HepG2 (cell line): ENCODE measurements at regions not wholly inside any gene's neighbourhood (a gene's known extent, or its start where the extent isn't known, plus 50 kb on each side); places are given as distances from the start of the nearest gene placed in this dataset.

Experiments used
- ATAC-seq: fragments of 200-7000 bp; cut with Tn5 transposase; 3 replicates; pipeline ENCODE4 v1.9.1; 2020; ENCODE audit warnings: mild to moderate bottlenecking, moderate library complexity
- BruUV-seq: library from RNA; stranded (reverse); fragments of 400-500 nt; replicated peaks from 2 replicates; lab custom pipeline; 2021; lab: Mats Ljungman, UMichigan
- CTCF ChIA-PET: fragments of 300-600 bp; formaldehyde crosslinking; extraction: SDS; loops from one replicate; lab custom pipeline; 2021; ENCODE audit warnings: low total read pairs, inconsistent platforms, low intra/inter-chr PET ratio; lab: Yijun Ruan, JAX
- POLR2A ChIA-PET: fragments of 350-600 bp; sonication (Branson Sonifier 250); formaldehyde crosslinking; loops from one replicate; lab custom pipeline; 2020; ENCODE audit warnings: antibody characterized with exemption, inconsistent platforms; lab: Yijun Ruan, JAX
- DNase-seq: peaks from one replicate; pipeline ENCODE4 v3.0.0-alpha.2; 2015; ENCODE audit warnings: low spot score
- FAIRE-seq: peaks from 3 replicates; lab custom pipeline; 2011; peaks lifted over from hg19 to GRCh38; lab: Jason Lieb, UNC
- H2AFZ ChIP-seq: one replicate; pipeline ENCODE4 v1.6.1; 2011; ENCODE audit warnings: low read length, inconsistent platforms
- H3K27ac ChIP-seq: fragments of 300-600 bp; 3 replicates; pipeline ENCODE4 v1.8.0; 2011; ENCODE audit warnings: mixed run types, mild to moderate bottlenecking, mixed read lengths, low read length, inconsistent platforms; ENCODE audit not compliant: insufficient read depth; ENCODE audit errors: extremely low read length
- H3K27me3 ChIP-seq, 2 experiments: fragments of 200-600 bp in 1 of 2; 2 replicates in 1 of 2; 3 replicates in 1 of 2; pipeline versions ENCODE4 v1.6.0 to v1.8.0; 2011; ENCODE audit warnings: low read length in 2 of 2, mild to moderate bottlenecking in 2 of 2, moderate library complexity in 2 of 2, inconsistent platforms in 1 of 2; ENCODE audit not compliant: insufficient read depth in 2 of 2, control insufficient read depth in 1 of 2
- H3K36me3 ChIP-seq, 2 experiments: fragments of 200-600 bp in 1 of 2; replicated peaks in 1 of 2; 2 replicates in 1 of 2; 3 replicates in 1 of 2; pipeline versions ENCODE4 v1.5.1 to v1.8.0; 2011; ENCODE audit warnings: low read length in 2 of 2, inconsistent platforms in 1 of 2; ENCODE audit not compliant: insufficient read depth in 2 of 2, control insufficient read depth in 1 of 2
- H3K4me1 ChIP-seq: 2 replicates; pipeline ENCODE4 v1.5.1; 2012; ENCODE audit warnings: low read length, inconsistent platforms; ENCODE audit not compliant: insufficient read depth
- H3K4me2 ChIP-seq: 2 replicates; pipeline ENCODE4 v1.6.0; 2011; ENCODE audit warnings: low read depth, low read length, inconsistent platforms
- H3K4me3 ChIP-seq, 3 experiments: fragments of 200-600 bp in 1 of 3; sonication (generic), shearing (Covaris generic) in 1 of 3; replicated peaks in 1 of 3; 2 replicates each; pipeline ENCODE4 v1.5.1; 2011 to 2016; ENCODE audit warnings: low read length in 3 of 3, inconsistent platforms in 2 of 3, low read depth in 2 of 3, mild to moderate bottlenecking in 2 of 3, control low read depth in 1 of 3, mixed read lengths in 1 of 3; ENCODE audit not compliant: insufficient read depth in 1 of 3
- H3K79me2 ChIP-seq: one replicate; pipeline ENCODE4 v1.6.1; 2011; ENCODE audit warnings: low read length, inconsistent platforms; ENCODE audit not compliant: insufficient read depth
- H3K9ac ChIP-seq: 2 replicates; pipeline ENCODE4 v1.6.0; 2011; ENCODE audit warnings: mild to moderate bottlenecking, low read depth, low read length, inconsistent platforms; ENCODE audit not compliant: insufficient read depth
- H3K9me3 ChIP-seq: 2 replicates; pipeline ENCODE4 v1.5.1; 2012; ENCODE audit warnings: mild to moderate bottlenecking, low read length
- H4K20me1 ChIP-seq: 2 replicates; pipeline ENCODE4 v1.6.0; 2011; ENCODE audit warnings: inconsistent platforms, mild to moderate bottlenecking, low read length, moderate library complexity; ENCODE audit not compliant: insufficient read depth
- AGO1 ChIP-seq: fragments of 200-400 bp; formaldehyde crosslinking; IDR thresholded peaks from 2 replicates; pipeline ENCODE4 v1.6.1; 2017; ENCODE audit warnings: mild to moderate bottlenecking, low read depth, low read length, moderate library complexity; ENCODE audit not compliant: poor library complexity, severe bottlenecking
- GRHL1 ChIP-seq: sonication (generic); formaldehyde crosslinking; conservative IDR thresholded peaks from 2 replicates; pipeline ENCODE4 v1.8.0; 2022; ENCODE audit warnings: missing genetic modification reagents
- IRF1 ChIP-seq: sonication (generic); formaldehyde crosslinking; IDR thresholded peaks from 2 replicates; pipeline ENCODE4 v1.4.0; 2020; ENCODE audit warnings: low read depth, mild to moderate bottlenecking, missing genetic modification reagents
- NFE2L1 ChIP-seq: sonication (generic); formaldehyde crosslinking; IDR thresholded peaks from 2 replicates; pipeline ENCODE4 v1.4.0; 2020; ENCODE audit warnings: missing genetic modification reagents, mild to moderate bottlenecking, borderline replicate concordance
- NFE2L2 ChIP-seq: fragments of 150-350 bp; IDR thresholded peaks from 2 replicates; pipeline ENCODE4 v1.6.1; 2014; ENCODE audit warnings: low read length
- ONECUT2 ChIP-seq: sonication (generic); formaldehyde crosslinking; IDR thresholded peaks from 2 replicates; pipeline ENCODE4 v1.4.0; 2020; ENCODE audit warnings: missing genetic modification reagents
- POLR2AphosphoS5 ChIP-seq: IDR thresholded peaks from 2 replicates; pipeline ENCODE4 v1.6.1; 2012; ENCODE audit warnings: low read depth, low read length
- SALL2 ChIP-seq: sonication (generic); formaldehyde crosslinking; IDR thresholded peaks from 2 replicates; pipeline ENCODE4 v1.8.1; 2023; ENCODE audit warnings: mild to moderate bottlenecking, missing genetic modification reagents, inconsistent platforms
- SRSF9 ChIP-seq: fragments of 200-400 bp; formaldehyde crosslinking; IDR thresholded peaks from 2 replicates; pipeline ENCODE4 v1.6.1; 2018; ENCODE audit warnings: borderline replicate concordance, mild to moderate bottlenecking, low read depth, low read length; ENCODE audit not compliant: insufficient read depth, poor library complexity, severe bottlenecking
- ZKSCAN1 ChIP-seq: fragments of 150-350 bp; IDR thresholded peaks from 2 replicates; pipeline ENCODE4 v1.6.1; 2014; ENCODE audit warnings: low read length
- ZNF253 ChIP-seq: sonication (generic); formaldehyde crosslinking; IDR thresholded peaks from 2 replicates; pipeline ENCODE4 v1.8.0; 2022; ENCODE audit warnings: mild to moderate bottlenecking, missing genetic modification reagents, borderline replicate concordance
- ZNF468 ChIP-seq: sonication (generic); formaldehyde crosslinking; IDR thresholded peaks from 2 replicates; pipeline ENCODE4 v1.8.0; 2022; ENCODE audit warnings: mild to moderate bottlenecking, moderate library complexity, missing genetic modification reagents
- ZNF513 ChIP-seq: sonication (generic); formaldehyde crosslinking; conservative IDR thresholded peaks from 2 replicates; pipeline ENCODE4 v1.5.0; 2020; ENCODE audit warnings: missing genetic modification reagents
- ZNF704 ChIP-seq: sonication (generic); formaldehyde crosslinking; IDR thresholded peaks from 2 replicates; pipeline ENCODE4 v1.8.1; 2023; ENCODE audit warnings: mild to moderate bottlenecking, inconsistent platforms, moderate library complexity, missing genetic modification reagents, borderline replicate concordance
- ZNF790 ChIP-seq: sonication (generic); formaldehyde crosslinking; IDR thresholded peaks from 2 replicates; pipeline ENCODE4 v1.8.0; 2022; ENCODE audit warnings: missing genetic modification reagents, mild to moderate bottlenecking, borderline replicate concordance
- ZNF800 ChIP-seq: sonication (generic); formaldehyde crosslinking; IDR thresholded peaks from 2 replicates; pipeline ENCODE4 v1.4.0; 2020; ENCODE audit warnings: missing genetic modification reagents
- ZNF841 ChIP-seq: sonication (generic); formaldehyde crosslinking; IDR thresholded peaks from 2 replicates; pipeline ENCODE4 v1.8.1; 2023; ENCODE audit warnings: missing genetic modification reagents, borderline replicate concordance
- ZNF891 ChIP-seq: sonication (generic); formaldehyde crosslinking; IDR thresholded peaks from 2 replicates; pipeline ENCODE4 v1.5.0; 2020; ENCODE audit warnings: mild to moderate bottlenecking, missing genetic modification reagents
- whole genome bisulfite sequencing: methylation state at CpG from one replicate; pipeline ENCODE4 v1.1.6; 2017; ENCODE audit warnings: low lambda C conversion rate; 5-methylcytosine and 5-hydroxymethylcytosine counted together
- in situ Hi-C: cut with HindIII; loops from 2 replicates; pipeline ENCODE4 v1.10.0; 2017; ENCODE audit warnings: low pct_unique_long_range_greater_than_20kb; ENCODE audit not compliant: extremely low pct_ligation_motif_present
- intact Hi-C: fragments of 100-400 bp; cut with micrococcal nuclease; formaldehyde crosslinking; loops from one replicate; pipeline ENCODE4 v1.10.0; 2022; ENCODE audit not compliant: unreplicated experiment

GRCh38 chr4:10924274-10924673 lies 239.7 kb upstream of the CLNK start:
- H3K4me3 ChIP-seq, result no peak overlapping the region
- no peak overlapping the region for H3K27ac ChIP-seq
- TF ChIP-seq ZNF800 (CRISPR knock-in tag) (no peak), ONECUT2 (CRISPR knock-in tag) (no peak), SRSF9 (no peak), NFE2L1 (CRISPR knock-in tag) (no peak), ZNF790 (no peak), POLR2AphosphoS5 (no peak), IRF1 (CRISPR knock-in tag) (no peak), GRHL1 (no peak), ZKSCAN1 (no peak), ZNF704 (CRISPR knock-in tag) (no peak), ZNF891 (CRISPR knock-in tag) (no peak), ZNF468 (no peak), ZNF513 (CRISPR knock-in tag) (no peak), AGO1 (no peak), ZNF841 (CRISPR knock-in tag) (no peak), NFE2L2 (no peak), ZNF253 (CRISPR knock-in tag) (no peak), SALL2 (no peak)
- in situ Hi-C loops (no loop called here), intact Hi-C loops (no loop called here)
- H3K27me3 ChIP-seq, result no peaks in the 10 kb centered on the region; a peak in 1 of 5 replicates
- ATAC-seq, result no peak
- no peak for DNase-seq
- CTCF ChIA-PET, result no interaction called here
- no peaks in the 10 kb centered on the region for H3K36me3 ChIP-seq
- POLR2A ChIA-PET, result no interaction called here
- H3K4me2 ChIP-seq, result no peak overlapping the region
- H4K20me1 ChIP-seq, result no peaks in the 10 kb centered on the region
- no peaks in the 10 kb centered on the region for H3K4me1 ChIP-seq
- H3K9me3 ChIP-seq, result peaks cover 7% of the 10 kb centered on the region; the same call in 1 of the 2 replicates
- BruUV-seq, result no TSS peak
- WGBS, result 1% methylated on average over 3 of the region's 3 CpGs
- no peaks in the 10 kb centered on the region for H3K79me2 ChIP-seq
- H2AFZ ChIP-seq, result no peak overlapping the region
- no peak overlapping the region for H3K9ac ChIP-seq
- no peak for FAIRE-seq
